ENCODE measurements at regions not wholly inside any gene's neighbourhood (a gene's known extent, or its start where the extent isn't known, plus 50 kb on each side); places are given as distances from the start of the nearest gene placed in this dataset.

GRCh38 chr4:136554033-136554432 lies 978.3 kb downstream of the PCDH18 start:
- TF ChIP-seq CTCF (IDR thresholded peaks at IDR 0.05; ENCODE audit: insufficient read depth, low read length) (no peak), SPI1 (IDR thresholded peaks at IDR 0.05; ENCODE audit: borderline replicate concordance, low read depth) (no peak), GABPA (IDR thresholded peaks at IDR 0.05; ENCODE audit: low read depth) (no peak), POLR2AphosphoS5 (IDR thresholded peaks at IDR 0.05; ENCODE audit: low read depth) (no peak)
- TF ChIP-seq, protein P1, sequence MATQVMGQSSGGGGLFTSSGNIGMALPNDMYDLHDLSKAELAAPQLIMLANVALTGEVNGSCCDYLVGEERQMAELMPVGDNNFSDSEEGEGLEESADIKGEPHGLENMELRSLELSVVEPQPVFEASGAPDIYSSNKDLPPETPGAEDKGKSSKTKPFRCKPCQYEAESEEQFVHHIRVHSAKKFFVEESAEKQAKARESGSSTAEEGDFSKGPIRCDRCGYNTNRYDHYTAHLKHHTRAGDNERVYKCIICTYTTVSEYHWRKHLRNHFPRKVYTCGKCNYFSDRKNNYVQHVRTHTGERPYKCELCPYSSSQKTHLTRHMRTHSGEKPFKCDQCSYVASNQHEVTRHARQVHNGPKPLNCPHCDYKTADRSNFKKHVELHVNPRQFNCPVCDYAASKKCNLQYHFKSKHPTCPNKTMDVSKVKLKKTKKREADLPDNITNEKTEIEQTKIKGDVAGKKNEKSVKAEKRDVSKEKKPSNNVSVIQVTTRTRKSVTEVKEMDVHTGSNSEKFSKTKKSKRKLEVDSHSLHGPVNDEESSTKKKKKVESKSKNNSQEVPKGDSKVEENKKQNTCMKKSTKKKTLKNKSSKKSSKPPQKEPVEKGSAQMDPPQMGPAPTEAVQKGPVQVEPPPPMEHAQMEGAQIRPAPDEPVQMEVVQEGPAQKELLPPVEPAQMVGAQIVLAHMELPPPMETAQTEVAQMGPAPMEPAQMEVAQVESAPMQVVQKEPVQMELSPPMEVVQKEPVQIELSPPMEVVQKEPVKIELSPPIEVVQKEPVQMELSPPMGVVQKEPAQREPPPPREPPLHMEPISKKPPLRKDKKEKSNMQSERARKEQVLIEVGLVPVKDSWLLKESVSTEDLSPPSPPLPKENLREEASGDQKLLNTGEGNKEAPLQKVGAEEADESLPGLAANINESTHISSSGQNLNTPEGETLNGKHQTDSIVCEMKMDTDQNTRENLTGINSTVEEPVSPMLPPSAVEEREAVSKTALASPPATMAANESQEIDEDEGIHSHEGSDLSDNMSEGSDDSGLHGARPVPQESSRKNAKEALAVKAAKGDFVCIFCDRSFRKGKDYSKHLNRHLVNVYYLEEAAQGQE (IDR thresholded peaks at IDR 0.05; ENCODE audit: insufficient replicate concordance, low read depth), result no peak

GRCh38 chr4:136551753-136552152 lies 980.5 kb downstream of the PCDH18 start:
- TF ChIP-seq POLR2AphosphoS5 (IDR thresholded peaks at IDR 0.05; ENCODE audit: low read depth) (no peak), SPI1 (IDR thresholded peaks at IDR 0.05; ENCODE audit: borderline replicate concordance, low read depth) (no peak), GABPA (IDR thresholded peaks at IDR 0.05; ENCODE audit: low read depth) (no peak), CTCF (IDR thresholded peaks at IDR 0.05; ENCODE audit: insufficient read depth, low read length) (no peak)
- TF ChIP-seq, protein P1 (IDR thresholded peaks at IDR 0.05; ENCODE audit: insufficient replicate concordance, low read depth), result no peak
- no peaks in the 10 kb centered on the region for H3K27me3 ChIP-seq (ENCODE audit: insufficient read depth, poor library complexity, severe bottlenecking)
- H3K4me3 ChIP-seq (replicated peaks; ENCODE audit: insufficient read depth, low read length), result no peak overlapping the region
- no peak for DNase-seq (ENCODE audit: low read depth in 1 of 2, low spot score in 1 of 2)
- no peak overlapping the region for H3K27ac ChIP-seq (replicated peaks)

More at GRCh38 chr4:136554033-136554432, 978.3 kb downstream of the PCDH18 start:
- H3K27ac ChIP-seq (replicated peaks), result no peak overlapping the region
- H3K4me3 ChIP-seq (replicated peaks; ENCODE audit: insufficient read depth, low read length), result no peak overlapping the region
- no peaks in the 10 kb centered on the region for H3K27me3 ChIP-seq (ENCODE audit: insufficient read depth, poor library complexity, severe bottlenecking)
- DNase-seq (ENCODE audit: low read depth in 1 of 2, low spot score in 1 of 2), result no peak

- TF ChIP-seq, protein P1 (IDR thresholded peaks at IDR 0.05; ENCODE audit: insufficient replicate concordance, low read depth), result no peak
- no peak for TF ChIP-seq POLR2AphosphoS5 (IDR thresholded peaks at IDR 0.05; ENCODE audit: low read depth)
- no peak for TF ChIP-seq SPI1 (IDR thresholded peaks at IDR 0.05; ENCODE audit: borderline replicate concordance, low read depth)
- TF ChIP-seq GABPA (IDR thresholded peaks at IDR 0.05; ENCODE audit: low read depth), result no peak
- no peak for TF ChIP-seq CTCF (IDR thresholded peaks at IDR 0.05; ENCODE audit: insufficient read depth, low read length)
- H3K27ac ChIP-seq (replicated peaks), result no peak overlapping the region
- no peaks in the 10 kb centered on the region for H3K27me3 ChIP-seq (ENCODE audit: insufficient read depth, poor library complexity, severe bottlenecking)
- DNase-seq (ENCODE audit: low read depth in 1 of 2, low spot score in 1 of 2), result no peak
- H3K4me3 ChIP-seq (replicated peaks; ENCODE audit: insufficient read depth, low read length), result no peak overlapping the region
Measured at GRCh38 chr4:136540747-136541146, 991.5 kb downstream of the PCDH18 start.

Measured in HL-60 (cell line).